HG03558 (cell line): ENCODE measurements at regions not wholly inside any gene's neighbourhood (a gene's known extent, or its start where the extent isn't known, plus 50 kb on each side); places are given as distances from the start of the nearest gene placed in this dataset.
"Not testable (repeated sequence)": the region's sequence is repeated elsewhere in the genome, so short reads cannot be mapped to it uniquely, and the experiment has no call there.

ENCODE experiments used
- ATAC-seq: cut with Tn5 transposase; IDR thresholded peaks from one replicate; pipeline ENCODE4 v1.9.1; 2021; ENCODE audit warnings: moderate number of reproducible peaks; ENCODE audit not compliant: unreplicated experiment; ENCODE audit errors: extremely low read depth

GRCh38 chr9:30800421-30800820 lies 1584.0 kb upstream of the ACO1 start:
- ATAC-seq: no peak

GRCh38 chr9:30812821-30813220 lies 1571.6 kb upstream of the ACO1 start:
- ATAC-seq: no peak

GRCh38 chr9:30815585-30815984 lies 1568.9 kb upstream of the ACO1 start:
- ATAC-seq: no peak

DNA sequence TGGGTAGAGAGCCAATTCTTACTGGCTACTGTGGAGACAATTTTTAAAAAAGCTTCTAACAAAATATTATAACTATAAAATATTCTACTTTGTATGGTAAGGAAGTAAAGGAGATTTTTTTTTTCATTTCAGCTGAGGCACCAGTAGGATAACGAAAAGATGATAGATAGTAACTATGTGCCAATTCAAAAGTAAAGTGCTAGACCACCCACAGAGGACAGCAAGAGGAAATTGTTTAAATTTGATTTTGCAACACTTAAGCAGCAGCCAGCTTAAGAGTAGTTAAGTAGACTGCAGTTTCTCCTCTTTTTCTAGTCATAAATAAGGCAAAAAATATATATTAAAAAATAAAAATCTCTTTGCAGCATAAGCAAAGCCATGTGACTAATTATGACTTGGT lies 1539.3 kb upstream of the ACO1 start:
- no peak for ATAC-seq

- ATAC-seq: no peak
These were observed 1537.8 kb upstream of the ACO1 start for GRCh38 chr9:30846651-30847050.

GRCh38 chr9:30851600-30851999 lies 1532.8 kb upstream of the ACO1 start:
- ATAC-seq: no peak

GRCh38 chr9:30900706-30901105 lies 1483.7 kb upstream of the ACO1 start:
- ATAC-seq: no peak

- no peak for ATAC-seq
These were observed 1471.1 kb upstream of the ACO1 start for GRCh38 chr9:30913331-30913730.

DNA sequence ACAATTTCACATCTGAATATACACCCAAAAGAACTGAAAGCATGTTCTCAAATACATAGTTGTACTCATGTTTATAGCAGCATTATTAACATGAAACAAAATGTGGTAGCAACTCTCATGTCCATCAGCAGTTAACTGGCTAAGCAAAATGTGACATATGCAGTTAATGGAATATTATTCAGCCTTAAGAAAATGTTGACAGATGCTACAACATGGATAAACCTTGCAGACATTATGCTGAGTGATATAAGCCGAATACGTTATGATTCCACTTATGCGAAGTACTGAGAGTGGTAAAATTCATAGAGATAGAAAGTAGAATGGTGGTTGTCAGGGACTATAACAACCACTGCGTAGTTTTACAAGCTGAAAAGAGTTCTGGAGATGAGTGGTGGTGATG lies 1469.0 kb upstream of the ACO1 start:
- ATAC-seq: no peak

DNA sequence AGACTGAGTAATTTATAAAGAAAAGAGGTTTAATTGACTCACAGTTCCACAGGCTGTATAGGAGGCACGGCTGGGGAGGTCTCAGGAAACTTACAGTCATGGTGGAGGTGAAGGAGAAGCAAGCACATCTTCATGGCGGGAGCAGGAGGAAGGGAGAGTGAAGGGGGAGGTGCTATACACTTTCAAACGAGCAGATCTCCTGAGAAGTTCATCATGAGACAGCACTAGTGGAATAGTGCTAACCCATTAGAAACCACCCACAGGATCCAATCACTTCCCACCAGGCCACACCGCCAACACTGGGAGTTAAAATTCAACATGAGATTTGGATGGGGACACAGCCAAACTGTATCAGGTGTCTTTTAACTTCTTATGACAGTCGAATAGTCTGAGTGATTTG lies 1459.3 kb upstream of the ACO1 start:
- no peak for ATAC-seq

DNA sequence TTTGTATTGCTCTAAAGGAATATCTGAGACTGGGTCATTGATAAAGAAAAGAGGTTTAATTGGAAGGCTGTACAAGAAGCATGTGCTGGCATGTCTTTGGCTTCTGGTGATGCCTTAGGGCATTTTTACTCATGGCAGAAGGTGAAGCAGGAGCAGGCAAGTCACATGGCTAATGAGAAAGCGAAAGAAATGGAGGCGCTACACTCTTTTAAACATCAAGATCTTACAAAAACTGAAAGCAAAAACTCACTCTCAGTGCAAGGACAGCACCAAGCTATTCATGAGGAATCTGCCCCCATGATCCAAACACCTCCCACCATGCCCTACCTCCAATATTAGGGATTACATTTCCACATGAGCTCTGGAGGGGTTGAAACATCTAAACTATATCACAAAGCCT lies 1458.8 kb upstream of the ACO1 start:
- no peak for ATAC-seq

- ATAC-seq: no peak
These were observed 1456.4 kb upstream of the ACO1 start for GRCh38 chr9:30928045-30928444.

- ATAC-seq: no peak
These were observed 1452.2 kb upstream of the ACO1 start for GRCh38 chr9:30932226-30932625.

DNA sequence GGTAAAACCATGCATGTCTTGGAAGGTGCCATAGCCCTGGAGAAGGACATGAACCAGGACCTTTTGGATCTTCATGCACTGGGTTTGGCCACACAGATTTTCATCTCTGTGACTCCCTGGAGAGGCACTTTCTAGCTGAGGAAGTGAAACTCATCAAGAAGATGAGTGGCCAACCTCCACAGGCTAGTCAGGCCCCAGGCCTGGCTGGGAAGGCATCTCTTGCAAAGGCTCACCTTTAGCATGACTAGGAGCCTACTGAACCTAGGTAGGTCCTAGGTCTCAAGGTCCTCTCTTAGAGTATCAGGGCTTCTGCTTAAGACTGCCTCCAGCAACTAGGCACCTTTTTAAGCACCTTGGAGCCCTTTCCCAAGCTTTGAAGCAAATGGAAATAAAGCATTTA lies 1448.7 kb upstream of the ACO1 start:
- no peak for ATAC-seq

DNA sequence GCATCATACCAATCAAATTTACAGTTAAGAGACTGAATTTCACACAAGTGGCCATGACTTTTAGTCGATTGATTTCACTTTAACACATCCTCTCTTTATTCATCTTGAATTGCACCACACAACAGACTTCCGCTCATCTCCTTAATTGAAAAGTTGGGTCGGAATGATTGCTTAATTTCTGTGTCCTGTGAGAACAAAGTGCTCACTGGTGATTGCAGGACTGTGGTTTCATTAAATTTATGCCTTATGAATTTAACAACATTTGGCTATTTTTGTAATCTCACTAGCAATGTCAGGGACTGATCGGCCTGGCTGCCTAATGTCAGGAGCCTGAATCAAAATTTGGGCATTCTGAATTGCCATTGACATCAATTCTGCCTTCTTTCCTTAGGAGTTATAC lies 1447.3 kb upstream of the ACO1 start:
- no peak for ATAC-seq

- ATAC-seq: not testable (repeated sequence)
These were observed 1441.6 kb upstream of the ACO1 start for GRCh38 chr9:30942852-30943251.

- no peak for ATAC-seq
These were observed 1440.8 kb upstream of the ACO1 start for GRCh38 chr9:30943446-30944224.

DNA sequence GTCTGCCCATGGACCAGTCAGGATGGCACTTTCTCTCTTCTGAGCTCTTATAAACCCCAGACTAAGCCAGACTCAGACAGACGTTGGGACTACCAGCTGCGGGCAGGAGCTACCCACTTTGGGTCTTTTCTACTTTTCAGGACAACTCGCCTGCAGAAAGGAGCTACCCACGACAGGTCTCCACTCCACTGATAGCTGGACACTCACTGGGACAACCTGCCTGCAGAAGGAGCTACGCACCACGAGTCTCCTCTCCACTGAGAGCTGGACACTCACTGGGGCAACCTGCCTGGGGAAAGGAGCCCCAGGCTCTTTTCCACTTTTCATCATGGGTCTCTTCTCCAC lies 1440.2 kb upstream of the ACO1 start:
- no peak for ATAC-seq

DNA sequence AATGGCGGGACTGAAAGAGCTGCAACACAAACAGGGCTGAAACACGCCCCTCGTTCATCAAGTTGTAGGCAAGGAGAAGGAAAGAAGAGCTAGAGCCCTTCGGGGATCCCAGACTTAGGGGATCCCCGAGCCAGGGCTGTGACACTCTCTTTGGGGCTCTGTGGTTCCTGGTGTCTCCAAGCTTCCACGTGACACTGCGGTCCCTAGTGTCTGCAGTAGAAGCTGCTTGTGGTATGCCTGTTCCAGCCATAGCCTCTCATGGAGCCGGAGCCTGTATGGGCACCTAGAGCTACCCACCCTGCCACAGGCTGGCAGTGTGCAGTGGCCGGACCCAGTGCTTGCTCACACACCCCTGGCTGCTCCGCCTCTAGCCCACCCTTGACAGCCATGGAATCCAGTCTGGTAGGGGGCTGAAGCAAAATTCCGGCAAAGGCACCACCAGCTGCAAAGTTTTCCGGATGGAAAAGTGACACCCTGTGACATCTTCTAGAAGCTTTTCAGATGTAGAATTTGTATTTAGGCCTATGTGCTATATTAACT lies 1439.6 kb upstream of the ACO1 start:
- no peak for ATAC-seq

- no peak for ATAC-seq
These were observed 1420.1 kb upstream of the ACO1 start for GRCh38 chr9:30964332-30964731.

- ATAC-seq: no peak
These were observed 1417.0 kb upstream of the ACO1 start for GRCh38 chr9:30967476-30967875.

DNA sequence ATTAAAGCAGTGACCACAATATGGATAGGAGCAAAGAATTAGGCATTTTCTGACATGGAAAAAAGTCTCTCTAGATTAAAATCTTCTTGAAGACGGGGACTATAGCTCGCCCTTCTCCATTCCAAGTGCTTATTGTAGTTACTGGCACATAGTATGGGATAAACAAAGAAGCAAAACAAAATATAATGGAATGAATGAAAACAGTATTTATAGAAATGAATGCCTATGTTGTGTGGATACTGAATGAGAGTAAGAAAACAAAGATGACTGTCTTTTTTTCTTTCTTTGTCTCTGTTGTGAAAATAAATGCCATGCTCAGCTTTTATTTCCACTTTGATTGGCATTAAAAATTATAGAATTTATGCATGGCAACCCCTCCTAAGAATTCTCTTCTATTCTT lies 1414.3 kb upstream of the ACO1 start:
- no peak for ATAC-seq
